HG02973 (cell line): ENCODE measurements at regions not wholly inside any gene's neighbourhood (a gene's known extent, or its start where the extent isn't known, plus 50 kb on each side); places are given as distances from the start of the nearest gene placed in this dataset.

Source experiments
- ATAC-seq: cut with Tn5 transposase; IDR thresholded peaks from one replicate; pipeline ENCODE4 v1.9.1; 2021; ENCODE audit warnings: moderate library complexity; ENCODE audit not compliant: unreplicated experiment

GRCh38 chr3:83882701-83883100, 1076.1 kb upstream of the CADM2 start:
- ATAC-seq, result no peak

- ATAC-seq, result no peak
Observed at GRCh38 chr3:83890039-83890762, 1068.6 kb upstream of the CADM2 start.

- no peak for ATAC-seq
Observed at GRCh38 chr3:83890763-83891135, 1068.0 kb upstream of the CADM2 start.

GRCh38 chr3:83894223-83894622, 1064.6 kb upstream of the CADM2 start:
- no peak for ATAC-seq

GRCh38 chr3:83895892-83896291, 1062.9 kb upstream of the CADM2 start:
- ATAC-seq, result no peak

GRCh38 chr3:83902787-83903533, 1055.8 kb upstream of the CADM2 start:
- no peak for ATAC-seq

GRCh38 chr3:83913381-83913780, 1045.4 kb upstream of the CADM2 start:
- ATAC-seq, result no peak

- no peak for ATAC-seq
Observed at GRCh38 chr3:83926291-83926690, 1032.5 kb upstream of the CADM2 start.

GRCh38 chr3:83928391-83928790, 1030.4 kb upstream of the CADM2 start:
- ATAC-seq, result no peak

- ATAC-seq, result no peak
Observed at GRCh38 chr3:83928903-83929302, 1029.9 kb upstream of the CADM2 start.

GRCh38 chr3:83934192-83935021, 1024.4 kb upstream of the CADM2 start:
- ATAC-seq, result no peak

GRCh38 chr3:83938491-83938890, 1020.3 kb upstream of the CADM2 start:
- ATAC-seq, result no peak

- no peak for ATAC-seq
Observed at GRCh38 chr3:83941990-83942745, 1016.6 kb upstream of the CADM2 start.

- ATAC-seq, result no peak
Observed at GRCh38 chr3:83946049-83946448, 1012.7 kb upstream of the CADM2 start.

- no peak for ATAC-seq
Observed at GRCh38 chr3:83946554-83946953, 1012.2 kb upstream of the CADM2 start.

- no peak for ATAC-seq
Observed at GRCh38 chr3:83948771-83949170, 1010.0 kb upstream of the CADM2 start.

GRCh38 chr3:83953417-83954089, 1005.2 kb upstream of the CADM2 start:
- no peak for ATAC-seq

GRCh38 chr3:83956431-83956830, 1002.4 kb upstream of the CADM2 start:
- no peak for ATAC-seq

GRCh38 chr3:83968356-83968755, 990.4 kb upstream of the CADM2 start:
- no peak for ATAC-seq

GRCh38 chr3:83971666-83972065, 987.1 kb upstream of the CADM2 start:
- ATAC-seq, result no peak
